ENCODE measurements at regions not wholly inside any gene's neighbourhood (a gene's known extent, or its start where the extent isn't known, plus 50 kb on each side); places are given as distances from the start of the nearest gene placed in this dataset.

GRCh38 chr3:81380234-81380633, 381.2 kb downstream of the GBE1 start:
- in situ Hi-C loops (cut with HindIII; ENCODE audit: low pct_unique_long_range_greater_than_20kb, low sequenced_read_pairs) (no loop called here), intact Hi-C loops (cut with micrococcal nuclease; ENCODE audit: unreplicated experiment) (no loop called here)
- POLR2A ChIA-PET, result no interaction called here
- H3K27ac ChIP-seq (ENCODE audit: low read length), result no peak overlapping the region
- H3K4me1 ChIP-seq (ENCODE audit: control insufficient read depth, insufficient read depth, low read length), result no peaks in the 10 kb centered on the region
- CTCF ChIA-PET, result no interaction called here
- ATAC-seq (no peak), DNase-seq (ENCODE audit: low read depth, low spot score) (no peak)
- BruUV-seq (replicated peaks), result no TSS peak
- no peak overlapping the region for H3K4me3 ChIP-seq (ENCODE audit: low read depth in 2 of 2, low read length in 2 of 2)
- no peak for TF ChIP-seq POLR2AphosphoS5 (IDR thresholded peaks at IDR 0.05; ENCODE audit: low read depth, low read length)
- H3K9me3 ChIP-seq (ENCODE audit: control insufficient read depth, insufficient read depth, low read depth, low read length), result no peaks in the 10 kb centered on the region
- no peaks in the 10 kb centered on the region for H3K27me3 ChIP-seq (ENCODE audit: control insufficient read depth, insufficient read depth, low read length)
- no peaks in the 10 kb centered on the region for H3K36me3 ChIP-seq (ENCODE audit: control insufficient read depth, insufficient read depth, low read length)

GRCh38 chr3:81378552-81379293, 382.7 kb downstream of the GBE1 start:
- POLR2A ChIA-PET, result no interaction called here
- TF ChIP-seq SIN3A (IDR thresholded peaks at IDR 0.05; ENCODE audit: borderline replicate concordance, insufficient read depth, low read depth, low read length) (no peak), POLR2AphosphoS5 (IDR thresholded peaks at IDR 0.05; ENCODE audit: low read depth, low read length) (no peak), TCF7L2 (IDR thresholded peaks at IDR 0.05; ENCODE audit: low read depth, low read length) (no peak)
- TF ChIP-seq, protein P1, sequence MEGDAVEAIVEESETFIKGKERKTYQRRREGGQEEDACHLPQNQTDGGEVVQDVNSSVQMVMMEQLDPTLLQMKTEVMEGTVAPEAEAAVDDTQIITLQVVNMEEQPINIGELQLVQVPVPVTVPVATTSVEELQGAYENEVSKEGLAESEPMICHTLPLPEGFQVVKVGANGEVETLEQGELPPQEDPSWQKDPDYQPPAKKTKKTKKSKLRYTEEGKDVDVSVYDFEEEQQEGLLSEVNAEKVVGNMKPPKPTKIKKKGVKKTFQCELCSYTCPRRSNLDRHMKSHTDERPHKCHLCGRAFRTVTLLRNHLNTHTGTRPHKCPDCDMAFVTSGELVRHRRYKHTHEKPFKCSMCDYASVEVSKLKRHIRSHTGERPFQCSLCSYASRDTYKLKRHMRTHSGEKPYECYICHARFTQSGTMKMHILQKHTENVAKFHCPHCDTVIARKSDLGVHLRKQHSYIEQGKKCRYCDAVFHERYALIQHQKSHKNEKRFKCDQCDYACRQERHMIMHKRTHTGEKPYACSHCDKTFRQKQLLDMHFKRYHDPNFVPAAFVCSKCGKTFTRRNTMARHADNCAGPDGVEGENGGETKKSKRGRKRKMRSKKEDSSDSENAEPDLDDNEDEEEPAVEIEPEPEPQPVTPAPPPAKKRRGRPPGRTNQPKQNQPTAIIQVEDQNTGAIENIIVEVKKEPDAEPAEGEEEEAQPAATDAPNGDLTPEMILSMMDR (IDR thresholded peaks at IDR 0.05), result no peak
- TF ChIP-seq, protein P2, sequence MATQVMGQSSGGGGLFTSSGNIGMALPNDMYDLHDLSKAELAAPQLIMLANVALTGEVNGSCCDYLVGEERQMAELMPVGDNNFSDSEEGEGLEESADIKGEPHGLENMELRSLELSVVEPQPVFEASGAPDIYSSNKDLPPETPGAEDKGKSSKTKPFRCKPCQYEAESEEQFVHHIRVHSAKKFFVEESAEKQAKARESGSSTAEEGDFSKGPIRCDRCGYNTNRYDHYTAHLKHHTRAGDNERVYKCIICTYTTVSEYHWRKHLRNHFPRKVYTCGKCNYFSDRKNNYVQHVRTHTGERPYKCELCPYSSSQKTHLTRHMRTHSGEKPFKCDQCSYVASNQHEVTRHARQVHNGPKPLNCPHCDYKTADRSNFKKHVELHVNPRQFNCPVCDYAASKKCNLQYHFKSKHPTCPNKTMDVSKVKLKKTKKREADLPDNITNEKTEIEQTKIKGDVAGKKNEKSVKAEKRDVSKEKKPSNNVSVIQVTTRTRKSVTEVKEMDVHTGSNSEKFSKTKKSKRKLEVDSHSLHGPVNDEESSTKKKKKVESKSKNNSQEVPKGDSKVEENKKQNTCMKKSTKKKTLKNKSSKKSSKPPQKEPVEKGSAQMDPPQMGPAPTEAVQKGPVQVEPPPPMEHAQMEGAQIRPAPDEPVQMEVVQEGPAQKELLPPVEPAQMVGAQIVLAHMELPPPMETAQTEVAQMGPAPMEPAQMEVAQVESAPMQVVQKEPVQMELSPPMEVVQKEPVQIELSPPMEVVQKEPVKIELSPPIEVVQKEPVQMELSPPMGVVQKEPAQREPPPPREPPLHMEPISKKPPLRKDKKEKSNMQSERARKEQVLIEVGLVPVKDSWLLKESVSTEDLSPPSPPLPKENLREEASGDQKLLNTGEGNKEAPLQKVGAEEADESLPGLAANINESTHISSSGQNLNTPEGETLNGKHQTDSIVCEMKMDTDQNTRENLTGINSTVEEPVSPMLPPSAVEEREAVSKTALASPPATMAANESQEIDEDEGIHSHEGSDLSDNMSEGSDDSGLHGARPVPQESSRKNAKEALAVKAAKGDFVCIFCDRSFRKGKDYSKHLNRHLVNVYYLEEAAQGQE (IDR thresholded peaks at IDR 0.05; ENCODE audit: insufficient read depth in 1 of 2, low read depth in 2 of 2, low read length in 1 of 2), result no peak
- H3K9me3 ChIP-seq (ENCODE audit: control insufficient read depth, insufficient read depth, low read depth, low read length), result no peaks in the 10 kb centered on the region
- CTCF ChIA-PET, result interaction anchor here (0.7 kb wide), 1 partner anchor 61 kb away, joined by 3 read pairs; no protein-coding TSS in a partner anchor
- no TSS peak for BruUV-seq (replicated peaks)
- no peak overlapping the region for H3K4me3 ChIP-seq (ENCODE audit: low read depth in 2 of 2, low read length in 2 of 2)
- no peaks in the 10 kb centered on the region for H3K27me3 ChIP-seq (ENCODE audit: control insufficient read depth, insufficient read depth, low read length)
- ATAC-seq (no peak), DNase-seq (ENCODE audit: low read depth, low spot score) (no peak)
- in situ Hi-C loops (cut with HindIII; ENCODE audit: low pct_unique_long_range_greater_than_20kb, low sequenced_read_pairs) (no loop called here), intact Hi-C loops (cut with micrococcal nuclease; ENCODE audit: unreplicated experiment) (no loop called here)
- no peaks in the 10 kb centered on the region for H3K36me3 ChIP-seq (ENCODE audit: control insufficient read depth, insufficient read depth, low read length)
- no peak overlapping the region for H3K27ac ChIP-seq (ENCODE audit: low read length)
- no peaks in the 10 kb centered on the region for H3K4me1 ChIP-seq (ENCODE audit: control insufficient read depth, insufficient read depth, low read length)

GRCh38 chr3:81375921-81376320, 385.5 kb downstream of the GBE1 start:
- no peak for TF ChIP-seq SIN3A (IDR thresholded peaks at IDR 0.05; ENCODE audit: borderline replicate concordance, insufficient read depth, low read depth, low read length)
- no peak for TF ChIP-seq TCF7L2 (IDR thresholded peaks at IDR 0.05; ENCODE audit: low read depth, low read length)
- TF ChIP-seq, protein P1 (IDR thresholded peaks at IDR 0.05), result no peak
- TF ChIP-seq POLR2AphosphoS5 (IDR thresholded peaks at IDR 0.05; ENCODE audit: low read depth, low read length), result no peak
- TF ChIP-seq, protein P2 (IDR thresholded peaks at IDR 0.05; ENCODE audit: insufficient read depth in 1 of 2, low read depth in 2 of 2, low read length in 1 of 2), result no peak
- intact Hi-C loops (cut with micrococcal nuclease; ENCODE audit: unreplicated experiment), result no loop called here
- CTCF ChIA-PET, result interaction anchor here (0.6 kb wide), 1 partner anchor 21 kb away, joined by 4 read pairs; no protein-coding TSS in a partner anchor
- BruUV-seq (replicated peaks), result no TSS peak
- H3K9me3 ChIP-seq (ENCODE audit: control insufficient read depth, insufficient read depth, low read depth, low read length), result no peaks in the 10 kb centered on the region
- no peaks in the 10 kb centered on the region for H3K27me3 ChIP-seq (ENCODE audit: control insufficient read depth, insufficient read depth, low read length)
- H3K27ac ChIP-seq (ENCODE audit: low read length), result no peak overlapping the region
- DNase-seq (ENCODE audit: low read depth, low spot score), result no peak
- no peaks in the 10 kb centered on the region for H3K4me1 ChIP-seq (ENCODE audit: control insufficient read depth, insufficient read depth, low read length)
- POLR2A ChIA-PET, result no interaction called here
- in situ Hi-C loops (cut with HindIII; ENCODE audit: low pct_unique_long_range_greater_than_20kb, low sequenced_read_pairs), result no loop called here
- ATAC-seq, result no peak
- no peak overlapping the region for H3K4me3 ChIP-seq (ENCODE audit: low read depth in 2 of 2, low read length in 2 of 2)
- no peaks in the 10 kb centered on the region for H3K36me3 ChIP-seq (ENCODE audit: control insufficient read depth, insufficient read depth, low read length)

Measured in Panc1 (cell line).